Right lobe of liver (tissue), 6 donors: ENCODE measurements at regions not wholly inside any gene's neighbourhood (a gene's known extent, or its start where the extent isn't known, plus 50 kb on each side); places are given as distances from the start of the nearest gene placed in this dataset.

Source experiments
- ATAC-seq, 4 donors: fragments of 200-7000 bp; cut with Tn5 transposase; one replicate each; pipeline ENCODE4 v1.9.1; 2020; ENCODE audit warnings: mild to moderate bottlenecking in 4 of 4, moderate library complexity in 4 of 4
- DNase-seq, 3 donors: peaks; one replicate each; pipeline ENCODE4 v3.0.0-alpha.2; 2020
- H3K27ac ChIP-seq, 3 donors: fragments of 200-600 bp; one replicate each; pipeline ENCODE4 v1.8.0; 2022
- H3K27me3 ChIP-seq, 2 donors: fragments of 200-600 bp; one replicate each; pipeline ENCODE4 v1.8.0; 2022
- H3K36me3 ChIP-seq, 4 donors: fragments of 200-600 bp; sonication (generic) in 1 of 4; one replicate each; pipeline versions ENCODE4 v1.5.1 to v1.8.0; 2017 to 2022; ENCODE audit warnings: control low read depth in 1 of 4
- H3K4me1 ChIP-seq, 4 donors: fragments of 200-600 bp; sonication (generic) in 1 of 4; one replicate each; pipeline versions ENCODE4 v1.5.1 to v1.8.0; 2017 to 2022; ENCODE audit warnings: control low read depth in 1 of 4
- H3K4me3 ChIP-seq, 3 donors: fragments of 200-600 bp; one replicate each; pipeline ENCODE4 v1.8.0; 2022
- H3K9me3 ChIP-seq, 4 donors: fragments of 200-600 bp; sonication (generic) in 1 of 4; one replicate each; pipeline versions ENCODE4 v1.5.1 to v1.8.0; 2017 to 2022; ENCODE audit warnings: control low read depth in 1 of 4
- POLR2A ChIP-seq: fragments of 450-650 bp; IDR thresholded peaks from one replicate; pipeline ENCODE4 v1.6.1; 2017; ENCODE audit warnings: antibody characterized with exemption, mild to moderate bottlenecking
- WGBS: methylation state at CpG from one replicate; pipeline ENCODE4 v1.1.6; 2018; ENCODE audit warnings: low coverage, low lambda C conversion rate; ENCODE audit not compliant: insufficient coverage; ENCODE audit errors: missing lambda C conversion rate; 5-methylcytosine and 5-hydroxymethylcytosine counted together
- intact Hi-C, 2 donors: fragments of 100-400 bp; cut with DNase I; formaldehyde crosslinking; loops; one replicate each; pipeline versions ENCODE4 v1.11.2 to v1.14.1; 2022
- TF ChIP-seq, protein P1 (sequence below), 4 donors: fragments of 200-600 bp in 3 of 4; fragments of 450-650 bp in 1 of 4; IDR thresholded peaks; one replicate each; pipeline versions ENCODE4 v1.5.1 to v1.8.0; 2016 to 2022; ENCODE audit warnings: antibody characterized with exemption in 4 of 4, mild to moderate bottlenecking in 2 of 4
- donor health status: DM: no; HTN: yes; CAD: no.
- donor health status: DM: no; HTN: no; CAD: no.
- donor health status: DM: no; HTN: no; CAD: no.
- donor health status: DM: no; HTN: yes; CAD: no.
- donor health status: DM: no; HTN: yes; CAD: no.

DNA sequence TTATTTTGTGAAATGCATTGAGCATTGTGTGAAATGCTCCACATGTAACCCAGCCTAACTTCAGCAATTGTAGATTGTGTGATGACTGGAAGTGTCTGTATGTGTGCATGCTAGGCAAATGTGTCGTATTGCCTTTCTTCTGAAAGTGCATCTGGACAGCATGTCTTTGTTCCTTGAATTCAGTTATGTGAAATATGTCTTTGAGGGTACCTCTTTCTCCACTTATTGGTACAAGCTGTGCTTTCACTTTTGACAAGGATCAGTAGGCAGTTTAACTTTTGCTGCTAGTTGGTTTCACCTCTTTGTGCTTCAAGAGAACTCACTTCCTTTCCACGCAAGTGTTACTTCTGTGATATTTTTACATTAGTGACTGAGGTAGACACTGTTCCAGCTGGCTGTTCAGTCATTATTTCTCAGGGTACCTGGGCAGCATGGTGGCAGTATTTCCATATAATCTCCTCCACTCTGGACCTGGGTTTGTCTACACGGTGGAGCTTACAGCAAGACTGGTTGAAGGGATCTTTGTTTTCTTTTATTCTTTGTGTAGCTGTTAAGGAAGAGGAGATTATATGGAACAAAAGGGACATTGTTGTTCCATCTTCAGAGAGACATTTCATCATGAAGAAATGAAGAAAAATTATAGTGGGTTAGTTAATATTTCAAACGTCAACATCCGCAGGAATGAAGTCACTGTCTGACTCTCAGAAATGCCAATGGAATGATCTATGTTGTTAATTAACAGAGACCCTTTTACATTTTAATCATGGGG lies 175.4 kb downstream of the UTRN start:
- no peaks in the 10 kb centered on the region for H3K9me3 ChIP-seq
- no peaks in the 10 kb centered on the region for H3K4me1 ChIP-seq
- no peak overlapping the region for H3K4me3 ChIP-seq
- peaks cover 0 to 28% (median 4%) of the 10 kb centered on the region in 4 donors for H3K36me3 ChIP-seq
- TF ChIP-seq POLR2A = no peak
- TF ChIP-seq, protein P1, sequence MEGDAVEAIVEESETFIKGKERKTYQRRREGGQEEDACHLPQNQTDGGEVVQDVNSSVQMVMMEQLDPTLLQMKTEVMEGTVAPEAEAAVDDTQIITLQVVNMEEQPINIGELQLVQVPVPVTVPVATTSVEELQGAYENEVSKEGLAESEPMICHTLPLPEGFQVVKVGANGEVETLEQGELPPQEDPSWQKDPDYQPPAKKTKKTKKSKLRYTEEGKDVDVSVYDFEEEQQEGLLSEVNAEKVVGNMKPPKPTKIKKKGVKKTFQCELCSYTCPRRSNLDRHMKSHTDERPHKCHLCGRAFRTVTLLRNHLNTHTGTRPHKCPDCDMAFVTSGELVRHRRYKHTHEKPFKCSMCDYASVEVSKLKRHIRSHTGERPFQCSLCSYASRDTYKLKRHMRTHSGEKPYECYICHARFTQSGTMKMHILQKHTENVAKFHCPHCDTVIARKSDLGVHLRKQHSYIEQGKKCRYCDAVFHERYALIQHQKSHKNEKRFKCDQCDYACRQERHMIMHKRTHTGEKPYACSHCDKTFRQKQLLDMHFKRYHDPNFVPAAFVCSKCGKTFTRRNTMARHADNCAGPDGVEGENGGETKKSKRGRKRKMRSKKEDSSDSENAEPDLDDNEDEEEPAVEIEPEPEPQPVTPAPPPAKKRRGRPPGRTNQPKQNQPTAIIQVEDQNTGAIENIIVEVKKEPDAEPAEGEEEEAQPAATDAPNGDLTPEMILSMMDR (IDR thresholded peaks at IDR 0.05) = no peak
- 73% methylated on average over 5 of the region's 5 CpGs for WGBS
- DNase-seq = no peak
- no peaks in the 10 kb centered on the region for H3K27me3 ChIP-seq
- peak in 1 of 4 donors; percentile 11 for ATAC-seq
- H3K27ac ChIP-seq = no peak overlapping the region
- intact Hi-C loops = no loop called here

DNA sequence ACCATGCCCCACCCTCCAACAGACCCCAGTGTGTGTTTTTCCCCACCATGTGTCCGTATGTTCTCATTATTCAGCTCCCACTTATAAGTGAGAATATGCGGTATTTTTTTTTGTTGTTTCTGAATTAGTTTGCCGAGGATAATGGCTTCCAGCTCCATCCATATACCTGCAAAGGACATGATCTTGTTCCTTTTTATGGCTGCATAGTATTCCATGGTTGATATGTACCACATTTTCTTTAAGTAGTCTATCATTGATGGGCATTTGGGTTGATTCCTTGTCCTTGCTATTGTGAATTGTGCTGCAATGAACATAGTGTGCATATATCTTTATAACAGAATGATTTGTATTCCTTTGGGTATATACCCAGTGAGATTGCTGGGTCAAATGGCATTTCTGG lies 176.9 kb downstream of the UTRN start:
- no peaks in the 10 kb centered on the region for H3K27me3 ChIP-seq
- H3K4me1 ChIP-seq = no peaks in the 10 kb centered on the region
- intact Hi-C loops = no loop called here
- 100% methylated on average over 3 of the region's 3 CpGs for WGBS
- DNase-seq = no peak
- H3K4me3 ChIP-seq = no peak overlapping the region
- H3K27ac ChIP-seq = no peak overlapping the region
- H3K9me3 ChIP-seq = no peaks in the 10 kb centered on the region
- peaks cover 0 to 28% (median 4%) of the 10 kb centered on the region in 4 donors for H3K36me3 ChIP-seq
- TF ChIP-seq, protein P1 (IDR thresholded peaks at IDR 0.05) = no peak
- TF ChIP-seq POLR2A = no peak
- no peak for ATAC-seq

DNA sequence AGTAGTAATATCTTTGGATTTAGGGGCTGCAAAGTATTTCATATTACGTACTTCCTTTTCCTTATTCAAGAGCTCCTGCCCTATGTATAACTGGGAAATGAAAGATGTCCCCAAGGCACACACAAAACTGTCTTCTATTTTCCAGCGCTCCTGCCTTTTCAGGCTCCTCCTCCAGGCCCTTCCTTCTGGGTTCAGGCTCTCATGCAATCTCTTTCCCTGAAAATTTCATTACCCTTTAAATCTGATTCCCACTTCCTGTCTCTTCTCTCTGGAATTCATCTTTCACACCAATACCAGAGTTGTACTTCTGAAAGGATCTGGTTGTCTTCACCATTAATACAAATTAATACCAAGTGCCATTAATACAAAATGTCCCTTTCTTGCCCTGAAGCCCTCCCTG lies 181.6 kb downstream of the UTRN start:
- no peak overlapping the region for H3K4me3 ChIP-seq
- no peak for DNase-seq

DNA sequence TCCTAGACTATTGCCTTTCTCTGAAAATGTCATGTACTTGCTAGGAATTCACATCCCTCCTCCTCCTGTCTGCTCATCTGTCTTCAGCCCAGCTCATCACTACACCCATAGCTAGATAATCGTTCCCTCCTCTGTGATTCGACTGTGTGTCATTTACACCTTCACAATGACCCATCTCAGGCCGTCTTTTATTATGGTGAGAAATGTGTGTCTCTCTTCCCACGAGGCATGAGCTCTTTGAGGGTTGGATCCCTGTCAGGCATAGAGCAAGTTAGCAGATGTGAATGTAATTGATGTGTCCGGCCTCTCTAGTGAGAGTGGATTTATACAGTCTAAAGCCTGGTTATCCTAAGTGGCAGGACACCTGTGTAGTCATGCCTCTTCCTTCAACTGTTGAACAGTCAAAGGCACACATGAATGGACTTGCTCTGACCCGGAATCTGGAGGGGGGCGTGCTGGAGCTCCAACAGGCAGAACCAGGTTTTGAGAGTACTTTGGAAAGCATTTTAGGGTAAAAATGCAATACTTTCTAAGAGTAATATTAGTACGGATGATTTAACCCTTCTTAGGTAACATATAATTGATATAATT lies 182.1 kb downstream of the UTRN start:
- Histone ChIP-seq H3K9me3 (no peaks in the 10 kb centered on the region), H3K27me3 (no peaks in the 10 kb centered on the region), H3K36me3 (peaks cover 0 to 12% (median 0%) of the 10 kb centered on the region in 4 donors), H3K4me1 (no peaks in the 10 kb centered on the region), H3K4me3 (no peak overlapping the region), H3K27ac (no peak overlapping the region)
- no peak for ATAC-seq
- no peak for DNase-seq
- 88% methylated on average over 5 of the region's 8 CpGs for WGBS
- TF ChIP-seq, protein P1 (IDR thresholded peaks at IDR 0.05) = no peak
- no peak for TF ChIP-seq POLR2A
- intact Hi-C loops = no loop called here

More for the DNA sequence above, 181.6 kb downstream of the UTRN start:
- Histone ChIP-seq H3K36me3 (peaks cover 0 to 13% (median 0%) of the 10 kb centered on the region in 4 donors), H3K27me3 (no peaks in the 10 kb centered on the region), H3K9me3 (no peaks in the 10 kb centered on the region), H3K27ac (no peak overlapping the region), H3K4me1 (no peaks in the 10 kb centered on the region)
- ATAC-seq = no peak
- WGBS = 94% methylated on average over 2 of the region's 2 CpGs
- intact Hi-C loops = no loop called here
- TF ChIP-seq POLR2A = no peak
- TF ChIP-seq, protein P1 (IDR thresholded peaks at IDR 0.05) = no peak
